K562 (cell line): ENCODE measurements at regions not wholly inside any gene's neighbourhood (a gene's known extent, or its start where the extent isn't known, plus 50 kb on each side); places are given as distances from the start of the nearest gene placed in this dataset.

Source experiments
- ATAC-seq: fragments of 200-7000 bp; cut with Tn5 transposase; 3 replicates; pipeline ENCODE4 v1.9.1; 2020; ENCODE audit warnings: moderate library complexity
- BruUV-seq: library from RNA; stranded (reverse); fragments of 400-500 nt; replicated peaks from 2 replicates; lab custom pipeline; 2021; lab: Mats Ljungman, UMichigan
- CTCF ChIA-PET: fragments of 300-600 bp; formaldehyde crosslinking; extraction: SDS; loops from one replicate; lab custom pipeline; 2021; ENCODE audit warnings: low intra/inter-chr PET ratio; lab: Yijun Ruan, JAX
- POLR2A ChIA-PET: fragments of 300-600, 350-650 bp; sonication (Branson Sonifier 250); formaldehyde crosslinking; extraction: SDS; loops from one replicate; lab custom pipeline; 2021; ENCODE audit warnings: antibody characterized with exemption, inconsistent platforms; lab: Yijun Ruan, JAX
- DNase-seq, 4 experiments: peaks; one replicate each; pipeline versions ENCODE4 v3.0.0 to v3.0.0-alpha.2; 2011 to 2018; ENCODE audit warnings: low spot score in 3 of 4, mixed read lengths in 3 of 4; ENCODE audit errors: extremely low read depth in 1 of 4
- FAIRE-seq: peaks from 2 replicates; lab custom pipeline; 2011; peaks lifted over from hg19 to GRCh38; lab: Jason Lieb, UNC
- H2AFZ ChIP-seq: 2 replicates; pipeline ENCODE4 v1.6.0; 2011; ENCODE audit warnings: low read depth, low read length, control low read depth, inconsistent platforms
- H3K27ac ChIP-seq: fragments of 200-600 bp; 3 replicates; pipeline ENCODE4 v1.8.0; 2011; ENCODE audit warnings: low read depth, mild to moderate bottlenecking, control low read depth, inconsistent platforms, low read length, moderate library complexity, mixed read lengths; ENCODE audit errors: extremely low read depth
- H3K27me3 ChIP-seq, 2 experiments: fragments of 300-600 bp in 1 of 2; 2 replicates in 1 of 2; 3 replicates in 1 of 2; pipeline versions ENCODE4 v1.6.0 to v1.8.0; 2011; ENCODE audit warnings: inconsistent platforms in 2 of 2, low read length in 2 of 2, mild to moderate bottlenecking in 1 of 2, mixed read lengths in 1 of 2, moderate library complexity in 1 of 2; ENCODE audit not compliant: control insufficient read depth in 2 of 2, insufficient read depth in 2 of 2
- H3K36me3 ChIP-seq: fragments of 300-600 bp; 3 replicates; pipeline ENCODE4 v1.8.0; 2011; ENCODE audit warnings: mild to moderate bottlenecking, low read length, inconsistent platforms; ENCODE audit not compliant: control insufficient read depth, insufficient read depth
- H3K4me1 ChIP-seq, 2 experiments: fragments of 200-600 bp in 1 of 2; replicated peaks in 1 of 2; 2 replicates in 1 of 2; 3 replicates in 1 of 2; pipeline versions ENCODE4 v1.5.1 to v1.8.0; 2011; ENCODE audit warnings: inconsistent platforms in 2 of 2, low read length in 2 of 2, mild to moderate bottlenecking in 1 of 2, mixed read lengths in 1 of 2, moderate library complexity in 1 of 2; ENCODE audit not compliant: control insufficient read depth in 2 of 2, insufficient read depth in 2 of 2
- H3K4me2 ChIP-seq: 2 replicates; pipeline ENCODE4 v1.6.1; 2011; ENCODE audit warnings: low read length, control low read depth, inconsistent platforms, mixed read lengths; ENCODE audit not compliant: insufficient read depth
- H3K4me3 ChIP-seq: fragments of 200-600 bp; sonication (generic), shearing (Covaris generic); 2 replicates; pipeline ENCODE4 v1.5.1; 2016; ENCODE audit warnings: control low read depth, inconsistent platforms
- H3K79me2 ChIP-seq: fragments of 200-600 bp; 3 replicates; pipeline ENCODE4 v1.8.0; 2011; ENCODE audit warnings: low read length, inconsistent platforms; ENCODE audit not compliant: control insufficient read depth, insufficient read depth
- H3K9ac ChIP-seq, 2 experiments: 2 replicates each; pipeline versions ENCODE4 v1.6.0 to v1.6.1; 2011; ENCODE audit warnings: low read depth in 2 of 2, low read length in 2 of 2, control low read depth in 1 of 2, inconsistent platforms in 1 of 2, mild to moderate bottlenecking in 1 of 2, mixed read lengths in 1 of 2; ENCODE audit not compliant: insufficient read depth in 1 of 2
- H3K9me1 ChIP-seq: one replicate; pipeline ENCODE4 v1.6.0; 2011; ENCODE audit warnings: inconsistent platforms, mild to moderate bottlenecking, low read length, moderate library complexity; ENCODE audit not compliant: control insufficient read depth, insufficient read depth
- H3K9me3 ChIP-seq: replicated peaks from 2 replicates; pipeline ENCODE4 v1.5.1; 2011; ENCODE audit warnings: low read depth, low read length, inconsistent platforms; ENCODE audit not compliant: control insufficient read depth, insufficient read depth
- H4K20me1 ChIP-seq: replicated peaks from 2 replicates; pipeline ENCODE4 v1.6.1; 2011; ENCODE audit warnings: low read length, inconsistent platforms, mixed read lengths; ENCODE audit not compliant: control insufficient read depth, insufficient read depth
- C11orf30 ChIP-seq: fragments of 450-650 bp; IDR thresholded peaks from 2 replicates; pipeline ENCODE4 v1.6.1; 2016; ENCODE audit warnings: low read depth, mild to moderate bottlenecking
- GATA2 ChIP-seq: sonication (generic); formaldehyde crosslinking; IDR thresholded peaks from 2 replicates; pipeline ENCODE4 v1.4.0; 2020; ENCODE audit warnings: mild to moderate bottlenecking, missing genetic modification reagents
- MCM3 ChIP-seq: fragments of 450-650 bp; IDR thresholded peaks from 2 replicates; pipeline ENCODE4 v1.6.1; 2016
- RAD51 ChIP-seq: fragments of 450-650 bp; IDR thresholded peaks from 2 replicates; pipeline ENCODE4 v1.7.1; 2016; ENCODE audit warnings: low read depth, mild to moderate bottlenecking, borderline replicate concordance
- RBM15 ChIP-seq: fragments of 200-400 bp; formaldehyde crosslinking; IDR thresholded peaks from 2 replicates; pipeline ENCODE4 v1.6.1; 2018; ENCODE audit warnings: mild to moderate bottlenecking, low read length, moderate library complexity; ENCODE audit not compliant: insufficient read depth
- ZNF316 ChIP-seq: fragments of 450-650 bp; IDR thresholded peaks from 2 replicates; pipeline ENCODE4 v1.6.1; 2016
- ZNF518B ChIP-seq: fragments of 250-450 bp; sonication (Bioruptor Pico); IDR thresholded peaks from 2 replicates; pipeline ENCODE4 v1.5.0; 2021; ENCODE audit warnings: mild to moderate bottlenecking, moderate library complexity
- ZNF830 ChIP-seq: fragments of 250-450 bp; sonication (Bioruptor Pico); IDR thresholded peaks from 2 replicates; pipeline ENCODE4 v1.5.0; 2021; ENCODE audit warnings: mild to moderate bottlenecking
- WGBS: fragments of 100-300 bp; shearing (Covaris generic); methylation state at CpG from one replicate; pipeline ENCODE4 v1.1.6; 2016; ENCODE audit warnings: low coverage, mixed read lengths; ENCODE audit not compliant: insufficient coverage; ENCODE audit errors: missing lambda C conversion rate; 5-methylcytosine and 5-hydroxymethylcytosine counted together
- in situ Hi-C: fragments of 300-500 bp; cut with MboI; formaldehyde crosslinking; loops from 4 replicates; pipeline ENCODE4 v1.15.0; 2018; ENCODE audit warnings: inconsistent platforms, mixed read lengths
- intact Hi-C: fragments of 100-400 bp; cut with micrococcal nuclease; formaldehyde crosslinking; loops from 2 replicates; pipeline ENCODE4 v1.14.2; 2022

- Histone ChIP-seq H3K9me1 (no peaks in the 10 kb centered on the region), H4K20me1 (no peaks in the 10 kb centered on the region), H3K4me3 (no peak overlapping the region), H3K9me3 (no peaks in the 10 kb centered on the region), H3K27me3 (no peaks in the 10 kb centered on the region), H3K9ac (no peak overlapping the region), H3K4me1 (no peaks in the 10 kb centered on the region), H3K36me3 (no peaks in the 10 kb centered on the region), H2AFZ (no peak overlapping the region), H3K79me2 (no peaks in the 10 kb centered on the region), H3K27ac (no peak overlapping the region), H3K4me2 (no peak overlapping the region)
- ChIA-PET CTCF (no interaction called here), POLR2A (no interaction called here)
- peak; percentile 11 for FAIRE-seq
- in situ Hi-C loops (no loop called here), intact Hi-C loops (no loop called here)
- no peak for TF ChIP-seq GATA2 (CRISPR knock-in tag)
- TF ChIP-seq ZNF316: 0 out of 2 replicates have a peak, but pooled peaks have one; percentile 11
- TF ChIP-seq RBM15: no peak
- TF ChIP-seq C11orf30: 0 out of 2 replicates have a peak, but pooled peaks have one; percentile 17
- no peak for TF ChIP-seq ZNF518B
- no peak for TF ChIP-seq ZNF830 (CRISPR knock-in tag)
- no peak for TF ChIP-seq RAD51
- no peak for TF ChIP-seq MCM3
- DNase-seq: no peak
- WGBS: 19% methylated on average over 7 of the region's 7 CpGs
- BruUV-seq: no TSS peak
- no peak for ATAC-seq
Measured at GRCh38 chr5:164497311-164498064, 992.1 kb downstream of the MAT2B start.
